Smooth muscle cell (in vitro differentiated cells): ENCODE measurements at regions not wholly inside any gene's neighbourhood (a gene's known extent, or its start where the extent isn't known, plus 50 kb on each side); places are given as distances from the start of the nearest gene placed in this dataset.

ENCODE experiments used
- DNase-seq: peaks from one replicate; lab custom pipeline; 2025; ENCODE audit not compliant: unreplicated experiment; lab: John Stamatoyannopoulos, UW
- H2AFZ ChIP-seq: fragments of 200-600 bp; sonication (generic); 2 replicates; pipeline ENCODE4 v1.6.0; 2016; ENCODE audit warnings: antibody characterized with exemption, low read depth, mild to moderate bottlenecking
- H3F3A ChIP-seq: fragments of 200-600 bp; sonication (generic); 2 replicates; pipeline ENCODE4 v1.6.0; 2017; ENCODE audit warnings: antibody characterized with exemption, low read depth
- H3K27ac ChIP-seq: fragments of 200-600 bp; sonication (generic); 2 replicates; pipeline ENCODE4 v1.5.1; 2016; ENCODE audit warnings: low read depth, mild to moderate bottlenecking
- H3K27me3 ChIP-seq: fragments of 200-600 bp; sonication (generic); 2 replicates; pipeline ENCODE4 v1.6.1; 2016; ENCODE audit warnings: low read depth, mild to moderate bottlenecking
- H3K36me3 ChIP-seq: fragments of 200-600 bp; sonication (generic); 2 replicates; pipeline ENCODE4 v1.5.1; 2016; ENCODE audit warnings: low read depth
- H3K4me1 ChIP-seq: fragments of 200-600 bp; sonication (generic); 2 replicates; pipeline ENCODE4 v1.5.1; 2016; ENCODE audit warnings: low read depth
- H3K4me2 ChIP-seq: fragments of 200-600 bp; sonication (generic); 2 replicates; pipeline ENCODE4 v1.6.0; 2016; ENCODE audit warnings: mild to moderate bottlenecking
- H3K4me3 ChIP-seq: fragments of 200-600 bp; sonication (generic); 2 replicates; pipeline ENCODE4 v1.5.1; 2016; ENCODE audit warnings: mild to moderate bottlenecking
- H3K79me2 ChIP-seq: fragments of 200-600 bp; sonication (generic); 2 replicates; pipeline ENCODE4 v1.6.0; 2016; ENCODE audit warnings: low read depth, mild to moderate bottlenecking
- H3K9ac ChIP-seq: fragments of 200-600 bp; sonication (generic); 2 replicates; pipeline ENCODE4 v1.6.0; 2016; ENCODE audit warnings: low read depth
- H3K9me3 ChIP-seq: fragments of 200-600 bp; sonication (generic); replicated peaks from 2 replicates; pipeline ENCODE4 v1.5.1; 2016; ENCODE audit warnings: low read depth
- H4K20me1 ChIP-seq: fragments of 200-600 bp; sonication (generic); 2 replicates; pipeline ENCODE4 v1.6.0; 2016; ENCODE audit warnings: low read depth
- WGBS: methylation state at CpG from one replicate; pipeline ENCODE4 v1.1.7; 2016; ENCODE audit warnings: low lambda C conversion rate; 5-methylcytosine and 5-hydroxymethylcytosine counted together
- TF ChIP-seq, protein P1 (sequence below): fragments of 200-600 bp; sonication (generic); IDR thresholded peaks from 2 replicates; pipeline ENCODE4 v1.5.1; 2017; ENCODE audit warnings: borderline replicate concordance, mild to moderate bottlenecking, antibody characterized with exemption; ENCODE audit not compliant: insufficient read depth, poor library complexity, severe bottlenecking

DNA sequence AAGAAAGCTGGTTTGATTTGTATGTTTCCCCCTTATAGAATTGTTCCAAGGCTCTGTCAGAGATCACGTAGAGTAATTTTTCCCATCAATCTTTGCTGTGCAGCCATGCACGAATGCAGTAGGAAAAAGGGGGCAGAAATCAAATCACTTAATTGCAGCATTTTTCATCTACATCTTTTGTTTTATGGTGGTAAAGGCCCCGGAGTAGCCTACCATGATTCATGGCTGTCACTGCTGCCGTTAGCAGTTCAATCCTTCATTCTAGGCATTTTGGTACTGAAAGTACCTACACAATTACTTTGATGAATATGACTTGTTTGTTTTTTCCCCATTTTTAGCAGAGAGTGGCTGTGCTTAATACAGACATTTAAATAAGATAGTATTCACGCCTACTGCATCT is 631.9 kb upstream of the MMS22L start:
- WGBS = 89% methylated on average over 5 of the region's 5 CpGs
- Histone ChIP-seq H3K4me3 (no peak overlapping the region), H3K27me3 (no peaks in the 10 kb centered on the region), H4K20me1 (no peaks in the 10 kb centered on the region), H3K9me3 (no peaks in the 10 kb centered on the region), H3K27ac (no peak overlapping the region), H3F3A (no peaks in the 10 kb centered on the region), H2AFZ (no peak overlapping the region), H3K36me3 (no peaks in the 10 kb centered on the region), H3K79me2 (no peaks in the 10 kb centered on the region), H3K4me2 (no peak overlapping the region), H3K9ac (no peak overlapping the region), H3K4me1 (peaks cover 10% of the 10 kb centered on the region)
- DNase-seq = no peak
- TF ChIP-seq, protein P1, sequence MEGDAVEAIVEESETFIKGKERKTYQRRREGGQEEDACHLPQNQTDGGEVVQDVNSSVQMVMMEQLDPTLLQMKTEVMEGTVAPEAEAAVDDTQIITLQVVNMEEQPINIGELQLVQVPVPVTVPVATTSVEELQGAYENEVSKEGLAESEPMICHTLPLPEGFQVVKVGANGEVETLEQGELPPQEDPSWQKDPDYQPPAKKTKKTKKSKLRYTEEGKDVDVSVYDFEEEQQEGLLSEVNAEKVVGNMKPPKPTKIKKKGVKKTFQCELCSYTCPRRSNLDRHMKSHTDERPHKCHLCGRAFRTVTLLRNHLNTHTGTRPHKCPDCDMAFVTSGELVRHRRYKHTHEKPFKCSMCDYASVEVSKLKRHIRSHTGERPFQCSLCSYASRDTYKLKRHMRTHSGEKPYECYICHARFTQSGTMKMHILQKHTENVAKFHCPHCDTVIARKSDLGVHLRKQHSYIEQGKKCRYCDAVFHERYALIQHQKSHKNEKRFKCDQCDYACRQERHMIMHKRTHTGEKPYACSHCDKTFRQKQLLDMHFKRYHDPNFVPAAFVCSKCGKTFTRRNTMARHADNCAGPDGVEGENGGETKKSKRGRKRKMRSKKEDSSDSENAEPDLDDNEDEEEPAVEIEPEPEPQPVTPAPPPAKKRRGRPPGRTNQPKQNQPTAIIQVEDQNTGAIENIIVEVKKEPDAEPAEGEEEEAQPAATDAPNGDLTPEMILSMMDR = no peak

DNA sequence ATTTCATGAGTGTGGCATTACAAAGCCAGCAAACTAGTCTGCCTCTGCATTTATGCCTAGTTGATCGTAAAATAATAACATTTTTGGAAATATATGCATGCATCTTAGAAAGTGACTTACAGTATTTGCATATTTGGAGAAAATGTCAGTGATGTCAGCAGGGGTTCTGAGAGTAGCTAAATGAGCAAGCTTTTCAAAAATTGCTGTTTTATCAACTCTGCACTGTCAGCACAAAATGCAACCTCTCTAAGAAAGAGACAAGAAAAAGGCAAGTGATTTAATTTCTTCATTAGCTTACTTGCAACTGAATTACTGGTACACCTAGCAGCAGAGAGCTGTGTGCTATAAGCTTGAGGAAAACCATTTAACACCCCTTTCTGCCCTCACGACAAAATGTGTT is 632.5 kb upstream of the MMS22L start:
- Histone ChIP-seq H3F3A (no peaks in the 10 kb centered on the region), H3K27me3 (no peaks in the 10 kb centered on the region), H2AFZ (peak overlapping the region; percentile 12), H3K9ac (no peak overlapping the region), H3K36me3 (no peaks in the 10 kb centered on the region), H3K4me1 (peaks cover 10% of the 10 kb centered on the region), H3K9me3 (no peaks in the 10 kb centered on the region), H3K4me2 (no peak overlapping the region), H3K4me3 (no peak overlapping the region), H3K27ac (no peak overlapping the region), H3K79me2 (no peaks in the 10 kb centered on the region), H4K20me1 (no peaks in the 10 kb centered on the region)
- WGBS = 77% methylated on average over 2 of the region's 2 CpGs
- TF ChIP-seq, protein P1 = no peak
- DNase-seq = no peak

DNA sequence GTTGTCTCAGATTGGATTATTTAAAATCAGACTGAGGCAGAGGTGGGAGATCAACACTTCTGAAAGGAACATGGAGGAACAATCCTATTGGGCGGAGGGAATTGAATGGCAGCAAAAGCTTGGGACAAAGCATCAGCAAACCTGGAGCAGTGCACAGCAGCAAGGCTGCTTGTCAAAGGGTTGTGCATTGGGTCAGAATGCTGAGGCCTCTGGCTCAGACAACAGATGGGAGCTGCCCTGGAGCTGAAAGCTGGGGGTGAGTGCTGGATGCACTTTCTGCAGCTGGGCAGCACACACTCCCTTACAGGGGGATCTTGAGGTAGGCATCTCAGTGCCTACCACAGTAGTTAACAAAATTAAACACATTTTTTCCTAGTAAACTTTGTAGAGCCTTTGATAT is 634.4 kb upstream of the MMS22L start:
- Histone ChIP-seq H3K27me3 (no peaks in the 10 kb centered on the region), H3K27ac (no peak overlapping the region), H3K9ac (no peak overlapping the region), H3K4me3 (no peak overlapping the region), H3K4me2 (no peak overlapping the region), H3F3A (no peaks in the 10 kb centered on the region), H3K4me1 (peaks cover 10% of the 10 kb centered on the region), H4K20me1 (no peaks in the 10 kb centered on the region), H2AFZ (no peak overlapping the region), H3K36me3 (no peaks in the 10 kb centered on the region), H3K9me3 (no peaks in the 10 kb centered on the region), H3K79me2 (no peaks in the 10 kb centered on the region)
- no peak for DNase-seq
- TF ChIP-seq, protein P1 = no peak
- whole genome bisulfite sequencing = 92% methylated on average over 1 of the region's 1 CpG

DNA sequence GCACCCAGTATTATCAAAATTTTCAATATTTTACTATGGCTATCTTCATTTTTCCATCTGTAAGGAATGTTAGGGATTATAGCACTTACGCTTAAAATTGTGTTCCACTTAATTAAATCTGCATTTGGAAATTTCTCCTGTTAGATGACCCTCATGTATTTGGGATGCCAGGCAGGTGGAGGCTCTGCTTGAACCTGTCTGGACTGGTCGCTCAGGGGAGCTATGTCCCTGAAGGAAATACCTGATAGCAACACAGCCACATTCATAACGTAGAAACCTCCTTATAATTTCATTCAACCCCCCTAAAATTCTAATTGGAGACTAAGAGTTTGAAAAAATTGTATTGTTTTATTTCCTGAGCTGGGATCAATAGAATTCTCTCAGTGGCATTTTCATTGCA is 636.0 kb upstream of the MMS22L start:
- H3K27me3 ChIP-seq = no peaks in the 10 kb centered on the region
- H2AFZ ChIP-seq = no peak overlapping the region
- no peaks in the 10 kb centered on the region for H3K9me3 ChIP-seq
- H3F3A ChIP-seq = no peaks in the 10 kb centered on the region
- H3K9ac ChIP-seq = no peak overlapping the region
- no peaks in the 10 kb centered on the region for H3K79me2 ChIP-seq
- no peaks in the 10 kb centered on the region for H3K36me3 ChIP-seq
- H3K4me2 ChIP-seq = no peak overlapping the region
- H3K27ac ChIP-seq = no peak overlapping the region
- peaks cover 10% of the 10 kb centered on the region for H3K4me1 ChIP-seq
- H4K20me1 ChIP-seq = no peaks in the 10 kb centered on the region
- 73% methylated on average over 3 of the region's 3 CpGs for WGBS
- no peak for DNase-seq
- TF ChIP-seq, protein P1 = no peak
- no peak overlapping the region for H3K4me3 ChIP-seq
